Chondrocyte (in vitro differentiated cells): ENCODE measurements at regions not wholly inside any gene's neighbourhood (a gene's known extent, or its start where the extent isn't known, plus 50 kb on each side); places are given as distances from the start of the nearest gene placed in this dataset.
"Not testable (repeated sequence)": the region's sequence is repeated elsewhere in the genome, so short reads cannot be mapped to it uniquely, and the experiment has no call there.

Experiments
- DNase-seq: peaks from one replicate; pipeline ENCODE4 v3.0.0; 2021; ENCODE audit warnings: mixed read lengths, low spot score
- H3K27ac Mint-ChIP-seq: one replicate; pipeline ENCODE4 v1.8.0; 2021; ENCODE audit warnings: mild to moderate bottlenecking, moderate library complexity, mixed read lengths; ENCODE audit not compliant: unreplicated experiment
- H3K27me3 Mint-ChIP-seq: 2 replicates; pipeline ENCODE4 v1.8.0; 2021; ENCODE audit warnings: low read depth, mixed read lengths
- H3K36me3 Mint-ChIP-seq: 2 replicates; pipeline ENCODE4 v1.8.0; 2021; ENCODE audit warnings: low read depth, mixed read lengths
- H3K4me1 Mint-ChIP-seq: 2 replicates; pipeline ENCODE4 v1.8.0; 2021; ENCODE audit warnings: low read depth, mild to moderate bottlenecking, mixed read lengths
- H3K4me3 Mint-ChIP-seq: one replicate; pipeline ENCODE4 v1.8.0; 2021; ENCODE audit warnings: mild to moderate bottlenecking, moderate library complexity, mixed read lengths; ENCODE audit not compliant: unreplicated experiment
- H3K9me3 Mint-ChIP-seq: 2 replicates; pipeline ENCODE4 v1.8.0; 2021; ENCODE audit warnings: low read depth, mixed read lengths
- TF ChIP-seq, protein P1 (sequence below): fragments of 200-600 bp; sonication (generic); IDR thresholded peaks from 2 replicates; pipeline ENCODE4 v1.5.0; 2021; ENCODE audit warnings: antibody characterized with exemption, mild to moderate bottlenecking, moderate library complexity

- Mint-ChIP-seq H3K36me3 (peaks cover 3% of the 10 kb centered on the region), H3K4me3 (no peak overlapping the region), H3K4me1 (peaks cover 8% of the 10 kb centered on the region), H3K27ac (no peak overlapping the region), H3K9me3 (peaks cover 7% of the 10 kb centered on the region), H3K27me3 (peaks cover 9% of the 10 kb centered on the region)
- TF ChIP-seq, protein P1, sequence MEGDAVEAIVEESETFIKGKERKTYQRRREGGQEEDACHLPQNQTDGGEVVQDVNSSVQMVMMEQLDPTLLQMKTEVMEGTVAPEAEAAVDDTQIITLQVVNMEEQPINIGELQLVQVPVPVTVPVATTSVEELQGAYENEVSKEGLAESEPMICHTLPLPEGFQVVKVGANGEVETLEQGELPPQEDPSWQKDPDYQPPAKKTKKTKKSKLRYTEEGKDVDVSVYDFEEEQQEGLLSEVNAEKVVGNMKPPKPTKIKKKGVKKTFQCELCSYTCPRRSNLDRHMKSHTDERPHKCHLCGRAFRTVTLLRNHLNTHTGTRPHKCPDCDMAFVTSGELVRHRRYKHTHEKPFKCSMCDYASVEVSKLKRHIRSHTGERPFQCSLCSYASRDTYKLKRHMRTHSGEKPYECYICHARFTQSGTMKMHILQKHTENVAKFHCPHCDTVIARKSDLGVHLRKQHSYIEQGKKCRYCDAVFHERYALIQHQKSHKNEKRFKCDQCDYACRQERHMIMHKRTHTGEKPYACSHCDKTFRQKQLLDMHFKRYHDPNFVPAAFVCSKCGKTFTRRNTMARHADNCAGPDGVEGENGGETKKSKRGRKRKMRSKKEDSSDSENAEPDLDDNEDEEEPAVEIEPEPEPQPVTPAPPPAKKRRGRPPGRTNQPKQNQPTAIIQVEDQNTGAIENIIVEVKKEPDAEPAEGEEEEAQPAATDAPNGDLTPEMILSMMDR = no peak
- DNase-seq = no peak
Observed at GRCh38 chr13:42422681-42423080, 150.7 kb downstream of the AKAP11 start.

DNA sequence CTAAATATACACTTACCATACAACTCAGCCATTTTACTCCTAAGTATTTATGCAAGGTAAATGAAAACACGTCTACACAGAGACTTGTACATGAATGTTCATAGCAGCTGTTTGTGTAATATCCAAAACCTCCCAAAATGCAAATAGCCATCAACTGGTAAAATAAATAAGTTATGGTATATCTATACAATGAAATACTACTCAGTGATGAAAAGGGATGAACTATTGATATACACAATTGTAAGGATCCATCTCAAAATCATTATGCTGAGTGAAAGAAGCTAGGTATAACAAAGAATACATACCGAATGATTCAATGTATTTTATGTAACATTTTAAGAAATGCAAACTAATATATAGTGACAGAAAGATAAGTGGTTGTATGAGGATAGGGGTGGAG, 149.8 kb upstream of the TNFSF11 start:
- no peak for DNase-seq
- Mint-ChIP-seq H3K27me3 (peaks cover 9% of the 10 kb centered on the region), H3K36me3 (peaks cover 3% of the 10 kb centered on the region), H3K27ac (no peak overlapping the region), H3K9me3 (peaks cover 7% of the 10 kb centered on the region), H3K4me1 (no peaks in the 10 kb centered on the region), H3K4me3 (no peak overlapping the region)
- TF ChIP-seq, protein P1 = no peak

- no peak overlapping the region for H3K4me3 Mint-ChIP-seq
- H3K9me3 Mint-ChIP-seq = peaks cover 29% of the 10 kb centered on the region
- TF ChIP-seq, protein P1 = no peak
- peaks cover 15% of the 10 kb centered on the region for H3K36me3 Mint-ChIP-seq
- no peaks in the 10 kb centered on the region for H3K4me1 Mint-ChIP-seq
- peaks cover 12% of the 10 kb centered on the region for H3K27me3 Mint-ChIP-seq
- no peak overlapping the region for H3K27ac Mint-ChIP-seq
- DNase-seq = no peak
Observed at GRCh38 chr13:42445354-42445753, 128.6 kb upstream of the TNFSF11 start.

DNA sequence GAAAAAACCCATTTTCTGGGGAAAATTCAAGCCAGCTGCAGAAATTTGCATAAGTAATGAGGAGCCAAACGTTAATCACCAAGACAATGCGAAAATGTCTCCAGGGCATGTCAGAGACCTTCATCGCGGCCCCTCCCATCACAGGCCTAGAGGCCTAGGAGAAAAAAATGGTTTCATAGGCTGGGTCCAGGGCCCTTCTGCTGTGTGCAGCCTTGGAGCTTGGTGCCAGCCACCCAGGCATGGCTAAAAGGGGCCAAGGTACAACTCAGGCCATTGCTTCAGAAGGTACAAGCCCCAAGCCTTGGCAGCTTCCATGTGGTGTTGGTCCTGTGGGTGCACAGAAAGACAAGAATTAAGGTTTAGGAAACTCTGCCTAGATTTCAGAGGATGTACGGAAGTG, 127.4 kb upstream of the TNFSF11 start:
- H3K4me3 Mint-ChIP-seq, DNase-seq, H3K4me1 Mint-ChIP-seq, H3K27ac Mint-ChIP-seq: not testable (repeated sequence)
- peaks cover 15% of the 10 kb centered on the region for H3K36me3 Mint-ChIP-seq
- H3K27me3 Mint-ChIP-seq = peaks cover 19% of the 10 kb centered on the region
- H3K9me3 Mint-ChIP-seq = peaks cover 29% of the 10 kb centered on the region

- Mint-ChIP-seq H3K36me3 (peaks cover 3% of the 10 kb centered on the region), H3K27me3 (peaks cover 28% of the 10 kb centered on the region), H3K27ac (no peak overlapping the region), H3K4me3 (no peak overlapping the region), H3K4me1 (no peaks in the 10 kb centered on the region), H3K9me3 (peaks cover 6% of the 10 kb centered on the region)
- no peak for DNase-seq
- TF ChIP-seq, protein P1 = no peak
Observed at GRCh38 chr13:42453091-42453645, 120.8 kb upstream of the TNFSF11 start.

- Mint-ChIP-seq H3K27me3 (peaks cover 22% of the 10 kb centered on the region), H3K36me3 (peaks cover 3% of the 10 kb centered on the region), H3K4me3 (no peak overlapping the region), H3K9me3 (peaks cover 6% of the 10 kb centered on the region), H3K27ac (no peak overlapping the region), H3K4me1 (no peaks in the 10 kb centered on the region)
- DNase-seq = no peak
- TF ChIP-seq, protein P1 = no peak
Observed at GRCh38 chr13:42454749-42455148, 119.2 kb upstream of the TNFSF11 start.
